ENCODE measurements at regions not wholly inside any gene's neighbourhood (a gene's known extent, or its start where the extent isn't known, plus 50 kb on each side); places are given as distances from the start of the nearest gene placed in this dataset.
A peak's percentile ranks its signal among the peaks of the same experiment; 100 is the strongest.

GRCh38 chr16:72399811-72400210 is 227.9 kb upstream of the PMFBP1 start:
- Histone ChIP-seq H3K4me1 (ENCODE audit: insufficient read depth, low read length) (no peaks in the 10 kb centered on the region), H3K9me3 (ENCODE audit: insufficient read depth, low read depth, low read length) (peaks cover under 1% of the 10 kb centered on the region; the same call in 1 of the 2 replicates), H3K9ac (ENCODE audit: low read depth, low read length) (no peak overlapping the region), H3K4me3 (ENCODE audit: low read length) (no peak overlapping the region), H3K36me3 (ENCODE audit: insufficient read depth, low read depth, low read length) (no peaks in the 10 kb centered on the region), H3K27me3 (ENCODE audit: insufficient read depth, low read length) (no peaks in the 10 kb centered on the region), H3K27ac (ENCODE audit: low read length) (no peak overlapping the region)

GRCh38 chr16:72397876-72398275 is 225.9 kb upstream of the PMFBP1 start:
- no peak overlapping the region for H3K9ac ChIP-seq (ENCODE audit: low read depth, low read length)
- no peak overlapping the region for H3K27ac ChIP-seq (ENCODE audit: low read length)
- no peaks in the 10 kb centered on the region for H3K36me3 ChIP-seq (ENCODE audit: insufficient read depth, low read depth, low read length)
- no peak overlapping the region for H3K4me3 ChIP-seq (ENCODE audit: low read length)
- no peaks in the 10 kb centered on the region for H3K4me1 ChIP-seq (ENCODE audit: insufficient read depth, low read length)
- peaks cover 4% of the 10 kb centered on the region for H3K9me3 ChIP-seq (ENCODE audit: insufficient read depth, low read depth, low read length)
- no peaks in the 10 kb centered on the region for H3K27me3 ChIP-seq (ENCODE audit: insufficient read depth, low read length)

- Histone ChIP-seq H3K36me3 (ENCODE audit: insufficient read depth, low read depth, low read length) (no peaks in the 10 kb centered on the region), H3K9me3 (ENCODE audit: insufficient read depth, low read depth, low read length) (peaks cover 4% of the 10 kb centered on the region), H3K4me1 (ENCODE audit: insufficient read depth, low read length) (0 out of 2 replicates have a peak, but pooled peaks cover 4% of the 10 kb centered on the region), H3K4me3 (ENCODE audit: low read length) (no peak overlapping the region), H3K27me3 (ENCODE audit: insufficient read depth, low read length) (no peaks in the 10 kb centered on the region), H3K9ac (ENCODE audit: low read depth, low read length) (no peak overlapping the region), H3K27ac (ENCODE audit: low read length) (no peak overlapping the region)
These were observed 222.6 kb upstream of the PMFBP1 start for GRCh38 chr16:72394526-72394925.

- Histone ChIP-seq H3K4me1 (ENCODE audit: insufficient read depth, low read length) (0 out of 2 replicates have a peak, but pooled peaks cover 4% of the 10 kb centered on the region), H3K9ac (ENCODE audit: low read depth, low read length) (no peak overlapping the region), H3K27me3 (ENCODE audit: insufficient read depth, low read length) (no peaks in the 10 kb centered on the region), H3K9me3 (ENCODE audit: insufficient read depth, low read depth, low read length) (peaks cover 25% of the 10 kb centered on the region), H3K4me3 (ENCODE audit: low read length) (no peak overlapping the region), H3K36me3 (ENCODE audit: insufficient read depth, low read depth, low read length) (no peaks in the 10 kb centered on the region; the same call in 1 of the 2 replicates), H3K27ac (ENCODE audit: low read length) (no peak overlapping the region)
These were observed 217.8 kb upstream of the PMFBP1 start for GRCh38 chr16:72389791-72390190.

- Histone ChIP-seq H3K27me3 (ENCODE audit: insufficient read depth, low read length) (no peaks in the 10 kb centered on the region), H3K27ac (ENCODE audit: low read length) (no peak overlapping the region), H3K4me1 (ENCODE audit: insufficient read depth, low read length) (0 out of 2 replicates have a peak, but pooled peaks cover 4% of the 10 kb centered on the region), H3K36me3 (ENCODE audit: insufficient read depth, low read depth, low read length) (no peaks in the 10 kb centered on the region; the same call in 1 of the 2 replicates), H3K4me3 (ENCODE audit: low read length) (no peak overlapping the region), H3K9me3 (ENCODE audit: insufficient read depth, low read depth, low read length) (peaks cover 22% of the 10 kb centered on the region), H3K9ac (ENCODE audit: low read depth, low read length) (no peak overlapping the region)
These were observed 216.1 kb upstream of the PMFBP1 start for GRCh38 chr16:72388007-72388406.

GRCh38 chr16:72384651-72385050 is 212.7 kb upstream of the PMFBP1 start:
- H3K36me3 ChIP-seq (ENCODE audit: insufficient read depth, low read depth, low read length): no peaks in the 10 kb centered on the region; the same call in 1 of the 2 replicates
- H3K27me3 ChIP-seq (ENCODE audit: insufficient read depth, low read length): no peaks in the 10 kb centered on the region
- H3K4me3 ChIP-seq (ENCODE audit: low read length): no peak overlapping the region
- peaks cover 9% of the 10 kb centered on the region; the same call in 1 of the 2 replicates for H3K4me1 ChIP-seq (ENCODE audit: insufficient read depth, low read length)
- peaks cover 22% of the 10 kb centered on the region for H3K9me3 ChIP-seq (ENCODE audit: insufficient read depth, low read depth, low read length)
- H3K9ac ChIP-seq (ENCODE audit: low read depth, low read length): no peak overlapping the region
- H3K27ac ChIP-seq (ENCODE audit: low read length): no peak overlapping the region

GRCh38 chr16:72380283-72380682 is 208.3 kb upstream of the PMFBP1 start:
- no peak overlapping the region for H3K4me3 ChIP-seq (ENCODE audit: low read length)
- no peaks in the 10 kb centered on the region for H3K36me3 ChIP-seq (ENCODE audit: insufficient read depth, low read depth, low read length)
- no peaks in the 10 kb centered on the region for H3K27me3 ChIP-seq (ENCODE audit: insufficient read depth, low read length)
- no peak overlapping the region for H3K27ac ChIP-seq (ENCODE audit: low read length)
- no peak overlapping the region for H3K9ac ChIP-seq (ENCODE audit: low read depth, low read length)
- no peaks in the 10 kb centered on the region for H3K9me3 ChIP-seq (ENCODE audit: insufficient read depth, low read depth, low read length)
- peaks cover 10% of the 10 kb centered on the region; the same call in 1 of the 2 replicates for H3K4me1 ChIP-seq (ENCODE audit: insufficient read depth, low read length)

GRCh38 chr16:72373201-72373600 is 201.2 kb upstream of the PMFBP1 start:
- no peaks in the 10 kb centered on the region for H3K27me3 ChIP-seq (ENCODE audit: insufficient read depth, low read length)
- no peaks in the 10 kb centered on the region for H3K9me3 ChIP-seq (ENCODE audit: insufficient read depth, low read depth, low read length)
- H3K27ac ChIP-seq (ENCODE audit: low read length): no peak overlapping the region
- no peak overlapping the region for H3K4me3 ChIP-seq (ENCODE audit: low read length)
- H3K4me1 ChIP-seq (ENCODE audit: insufficient read depth, low read length): peaks cover 33% of the 10 kb centered on the region
- H3K36me3 ChIP-seq (ENCODE audit: insufficient read depth, low read depth, low read length): no peaks in the 10 kb centered on the region
- H3K9ac ChIP-seq (ENCODE audit: low read depth, low read length): no peak overlapping the region

- peak overlapping the region; percentile 26 for H3K27ac ChIP-seq (ENCODE audit: low read length)
- H3K9ac ChIP-seq (ENCODE audit: low read depth, low read length): peak overlapping the region; percentile 61; the same call in 1 of the 2 replicates
- H3K4me1 ChIP-seq (ENCODE audit: insufficient read depth, low read length): peaks cover 33% of the 10 kb centered on the region
These were observed 200.4 kb upstream of the PMFBP1 start for GRCh38 chr16:72372087-72373045.

GRCh38 chr16:72371307-72372086 is 199.5 kb upstream of the PMFBP1 start:
- Histone ChIP-seq H3K4me3 (ENCODE audit: low read length) (peak overlapping the region; percentile 36; the same call in 1 of the 2 replicates), H3K27ac (ENCODE audit: low read length) (peak overlapping the region; percentile 26), H3K9ac (ENCODE audit: low read depth, low read length) (peak overlapping the region; percentile 61), H3K36me3 (ENCODE audit: insufficient read depth, low read depth, low read length) (no peaks in the 10 kb centered on the region), H3K4me1 (ENCODE audit: insufficient read depth, low read length) (peaks cover 33% of the 10 kb centered on the region), H3K9me3 (ENCODE audit: insufficient read depth, low read depth, low read length) (no peaks in the 10 kb centered on the region), H3K27me3 (ENCODE audit: insufficient read depth, low read length) (no peaks in the 10 kb centered on the region)

More at GRCh38 chr16:72372087-72373045, 200.4 kb upstream of the PMFBP1 start:
- Histone ChIP-seq H3K36me3 (ENCODE audit: insufficient read depth, low read depth, low read length) (no peaks in the 10 kb centered on the region), H3K9me3 (ENCODE audit: insufficient read depth, low read depth, low read length) (no peaks in the 10 kb centered on the region), H3K4me3 (ENCODE audit: low read length) (no peak overlapping the region), H3K27me3 (ENCODE audit: insufficient read depth, low read length) (no peaks in the 10 kb centered on the region)

- Histone ChIP-seq H3K4me1 (ENCODE audit: insufficient read depth, low read length) (peaks cover 33% of the 10 kb centered on the region), H3K27ac (ENCODE audit: low read length) (no peak overlapping the region), H3K9me3 (ENCODE audit: insufficient read depth, low read depth, low read length) (no peaks in the 10 kb centered on the region), H3K27me3 (ENCODE audit: insufficient read depth, low read length) (no peaks in the 10 kb centered on the region), H3K36me3 (ENCODE audit: insufficient read depth, low read depth, low read length) (no peaks in the 10 kb centered on the region), H3K4me3 (ENCODE audit: low read length) (no peak overlapping the region), H3K9ac (ENCODE audit: low read depth, low read length) (no peak overlapping the region)
These were observed 197.3 kb upstream of the PMFBP1 start for GRCh38 chr16:72369274-72369673.

All from iPS-20b (cell line).